ENCODE measurements at regions not wholly inside any gene's neighbourhood (a gene's known extent, or its start where the extent isn't known, plus 50 kb on each side); places are given as distances from the start of the nearest gene placed in this dataset.

DNA sequence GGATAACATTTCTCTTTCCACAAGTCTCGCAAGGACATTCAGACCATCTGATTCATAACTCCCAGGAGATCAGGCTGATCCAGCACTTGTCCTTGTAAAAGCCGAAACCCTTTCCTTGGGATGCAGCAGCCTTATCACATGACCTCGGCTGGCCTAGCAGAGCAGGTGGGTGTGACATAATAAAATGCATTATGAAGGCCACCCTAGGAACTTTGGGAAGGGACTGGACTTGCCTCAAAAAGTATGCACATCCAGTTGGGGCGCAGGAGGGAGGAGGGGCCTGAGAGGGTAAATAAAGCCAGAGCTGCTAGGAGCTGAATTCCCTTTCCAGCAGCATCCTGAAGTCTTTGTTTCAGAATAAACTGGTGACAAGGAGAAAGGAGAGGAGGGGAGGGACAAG, 260.8 kb downstream of the SNX13 start:
- H3K27me3 ChIP-seq (ENCODE audit: control insufficient read depth, insufficient read depth, low read length), result no peaks in the 10 kb centered on the region
- H3K36me3 ChIP-seq (ENCODE audit: control insufficient read depth, insufficient read depth, low read length), result no peaks in the 10 kb centered on the region
- H3K9me3 ChIP-seq (ENCODE audit: control insufficient read depth, low read length), result no peaks in the 10 kb centered on the region
- TF ChIP-seq, protein P1, sequence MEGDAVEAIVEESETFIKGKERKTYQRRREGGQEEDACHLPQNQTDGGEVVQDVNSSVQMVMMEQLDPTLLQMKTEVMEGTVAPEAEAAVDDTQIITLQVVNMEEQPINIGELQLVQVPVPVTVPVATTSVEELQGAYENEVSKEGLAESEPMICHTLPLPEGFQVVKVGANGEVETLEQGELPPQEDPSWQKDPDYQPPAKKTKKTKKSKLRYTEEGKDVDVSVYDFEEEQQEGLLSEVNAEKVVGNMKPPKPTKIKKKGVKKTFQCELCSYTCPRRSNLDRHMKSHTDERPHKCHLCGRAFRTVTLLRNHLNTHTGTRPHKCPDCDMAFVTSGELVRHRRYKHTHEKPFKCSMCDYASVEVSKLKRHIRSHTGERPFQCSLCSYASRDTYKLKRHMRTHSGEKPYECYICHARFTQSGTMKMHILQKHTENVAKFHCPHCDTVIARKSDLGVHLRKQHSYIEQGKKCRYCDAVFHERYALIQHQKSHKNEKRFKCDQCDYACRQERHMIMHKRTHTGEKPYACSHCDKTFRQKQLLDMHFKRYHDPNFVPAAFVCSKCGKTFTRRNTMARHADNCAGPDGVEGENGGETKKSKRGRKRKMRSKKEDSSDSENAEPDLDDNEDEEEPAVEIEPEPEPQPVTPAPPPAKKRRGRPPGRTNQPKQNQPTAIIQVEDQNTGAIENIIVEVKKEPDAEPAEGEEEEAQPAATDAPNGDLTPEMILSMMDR (IDR thresholded peaks at IDR 0.05), result no peak
- no peak overlapping the region for H3K4me3 ChIP-seq (ENCODE audit: low read depth, low read length)
- H3K27ac ChIP-seq, result no peak overlapping the region
- no peak overlapping the region for H3K4me2 ChIP-seq (ENCODE audit: low read length)
- H3K79me2 ChIP-seq, result no peaks in the 10 kb centered on the region
- H3K9ac ChIP-seq, result no peak overlapping the region
- H2AFZ ChIP-seq, result no peak overlapping the region
- H3K4me1 ChIP-seq, result no peaks in the 10 kb centered on the region

DNA sequence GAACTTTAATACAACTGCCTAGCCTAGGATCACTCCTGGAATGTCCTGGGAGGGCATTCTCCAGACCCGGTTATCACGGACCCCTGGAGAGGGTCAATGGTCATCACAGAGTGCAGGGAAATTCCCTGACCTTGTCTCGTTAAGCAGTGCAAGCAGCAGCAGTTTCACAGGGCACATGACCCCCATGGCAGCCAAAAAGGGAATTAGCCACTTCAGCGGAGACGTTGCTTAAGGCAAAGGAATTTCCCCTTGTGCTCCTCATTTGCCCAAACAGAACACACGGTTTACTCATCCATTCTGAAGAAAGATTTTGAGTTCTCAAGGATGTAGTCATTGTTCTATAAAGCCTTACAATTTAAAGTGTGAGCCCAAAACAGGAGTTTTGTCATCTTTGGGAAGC, 260.3 kb downstream of the SNX13 start:
- TF ChIP-seq, protein P1 (IDR thresholded peaks at IDR 0.05), result no peak
- Histone ChIP-seq H3K4me2 (ENCODE audit: low read length) (no peak overlapping the region), H3K9ac (no peak overlapping the region), H3K27me3 (ENCODE audit: control insufficient read depth, insufficient read depth, low read length) (no peaks in the 10 kb centered on the region), H3K4me3 (ENCODE audit: low read depth, low read length) (no peak overlapping the region), H3K9me3 (ENCODE audit: control insufficient read depth, low read length) (no peaks in the 10 kb centered on the region), H3K36me3 (ENCODE audit: control insufficient read depth, insufficient read depth, low read length) (no peaks in the 10 kb centered on the region), H3K27ac (no peak overlapping the region), H3K79me2 (no peaks in the 10 kb centered on the region), H2AFZ (no peak overlapping the region), H3K4me1 (no peaks in the 10 kb centered on the region)

DNA sequence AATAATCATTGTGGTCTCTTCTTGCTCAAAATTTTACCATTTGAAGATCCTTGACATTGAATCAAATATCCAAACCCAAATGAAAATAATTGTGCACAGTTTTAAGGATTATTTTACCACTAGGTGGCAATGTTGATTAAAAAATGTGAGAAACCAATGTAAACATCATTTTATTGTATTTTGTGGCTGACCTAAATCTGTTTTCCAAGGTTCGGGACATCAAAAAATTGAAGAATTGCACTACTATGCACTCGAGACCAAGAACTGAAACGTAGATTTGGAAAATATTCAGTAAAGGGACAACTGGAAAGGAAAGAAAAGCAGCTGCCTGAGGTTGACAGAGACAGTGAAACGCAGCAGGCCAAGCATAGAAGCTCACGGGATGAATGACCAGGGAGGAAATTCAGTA, 259.3 kb downstream of the SNX13 start:
- no peaks in the 10 kb centered on the region for H3K79me2 ChIP-seq
- no peaks in the 10 kb centered on the region for H3K9me3 ChIP-seq (ENCODE audit: control insufficient read depth, low read length)
- no peaks in the 10 kb centered on the region for H3K4me1 ChIP-seq
- no peaks in the 10 kb centered on the region for H3K36me3 ChIP-seq (ENCODE audit: control insufficient read depth, insufficient read depth, low read length)
- H3K9ac ChIP-seq, result no peak overlapping the region
- no peak overlapping the region for H2AFZ ChIP-seq
- no peak overlapping the region for H3K4me3 ChIP-seq (ENCODE audit: low read depth, low read length)
- H3K27me3 ChIP-seq (ENCODE audit: control insufficient read depth, insufficient read depth, low read length), result no peaks in the 10 kb centered on the region
- TF ChIP-seq, protein P1 (IDR thresholded peaks at IDR 0.05), result no peak
- H3K4me2 ChIP-seq (ENCODE audit: low read length), result no peak overlapping the region
- H3K27ac ChIP-seq, result no peak overlapping the region

DNA sequence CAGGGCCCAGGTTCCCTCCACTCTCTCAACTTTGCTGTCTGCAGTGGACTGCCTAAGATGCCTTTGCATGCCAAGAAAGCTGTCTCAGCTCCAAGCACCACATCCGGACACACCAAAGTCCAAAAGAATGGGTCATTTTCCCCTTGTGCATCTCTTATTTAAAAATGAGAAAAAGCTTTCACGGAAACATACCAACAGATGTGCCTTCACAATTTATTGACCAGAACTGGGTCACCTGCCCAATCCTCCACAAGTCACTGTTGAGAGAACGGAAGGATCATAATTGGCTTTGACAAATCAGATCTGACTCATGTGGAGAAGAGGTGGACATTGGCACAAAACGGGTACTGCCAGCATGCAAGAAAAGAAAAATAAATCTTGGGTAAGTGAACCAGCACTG, 258.3 kb downstream of the SNX13 start:
- TF ChIP-seq, protein P1 (IDR thresholded peaks at IDR 0.05), result no peak
- Histone ChIP-seq H3K27ac (no peak overlapping the region), H3K27me3 (ENCODE audit: control insufficient read depth, insufficient read depth, low read length) (no peaks in the 10 kb centered on the region), H3K9me3 (ENCODE audit: control insufficient read depth, low read length) (no peaks in the 10 kb centered on the region), H3K79me2 (no peaks in the 10 kb centered on the region), H2AFZ (no peak overlapping the region), H3K4me3 (ENCODE audit: low read depth, low read length) (no peak overlapping the region), H3K4me2 (ENCODE audit: low read length) (no peak overlapping the region), H3K9ac (no peak overlapping the region), H3K36me3 (ENCODE audit: control insufficient read depth, insufficient read depth, low read length) (no peaks in the 10 kb centered on the region), H3K4me1 (no peaks in the 10 kb centered on the region)

DNA sequence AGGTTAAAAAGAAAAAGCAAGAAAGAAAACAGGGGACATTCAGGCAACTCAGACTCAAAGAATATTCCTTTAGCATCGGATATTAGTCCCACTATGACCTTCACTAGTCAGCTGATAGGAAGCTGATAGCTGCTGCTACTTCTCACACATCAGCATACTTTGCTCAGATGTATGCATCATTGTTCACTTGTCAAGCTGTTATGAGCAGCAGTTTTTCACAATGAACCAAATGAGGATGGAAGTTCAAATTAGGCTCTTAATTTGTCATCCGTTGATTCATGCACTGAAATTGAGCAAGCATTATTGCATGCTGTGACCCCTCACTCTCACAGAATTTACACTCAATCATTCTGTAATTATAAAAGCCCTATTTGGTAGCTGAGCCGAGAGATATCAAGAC, 257.7 kb downstream of the SNX13 start:
- no peaks in the 10 kb centered on the region for H3K79me2 ChIP-seq
- no peaks in the 10 kb centered on the region for H3K27me3 ChIP-seq (ENCODE audit: control insufficient read depth, insufficient read depth, low read length)
- TF ChIP-seq, protein P1 (IDR thresholded peaks at IDR 0.05), result no peak
- no peak overlapping the region for H3K9ac ChIP-seq
- H3K4me3 ChIP-seq (ENCODE audit: low read depth, low read length), result no peak overlapping the region
- no peak overlapping the region for H2AFZ ChIP-seq
- H3K4me1 ChIP-seq, result no peaks in the 10 kb centered on the region
- H3K27ac ChIP-seq, result no peak overlapping the region
- H3K4me2 ChIP-seq (ENCODE audit: low read length), result no peak overlapping the region
- no peaks in the 10 kb centered on the region for H3K9me3 ChIP-seq (ENCODE audit: control insufficient read depth, low read length)
- no peaks in the 10 kb centered on the region for H3K36me3 ChIP-seq (ENCODE audit: control insufficient read depth, insufficient read depth, low read length)
